ENCODE measurements at regions not wholly inside any gene's neighbourhood (a gene's known extent, or its start where the extent isn't known, plus 50 kb on each side); places are given as distances from the start of the nearest gene placed in this dataset.

DNA sequence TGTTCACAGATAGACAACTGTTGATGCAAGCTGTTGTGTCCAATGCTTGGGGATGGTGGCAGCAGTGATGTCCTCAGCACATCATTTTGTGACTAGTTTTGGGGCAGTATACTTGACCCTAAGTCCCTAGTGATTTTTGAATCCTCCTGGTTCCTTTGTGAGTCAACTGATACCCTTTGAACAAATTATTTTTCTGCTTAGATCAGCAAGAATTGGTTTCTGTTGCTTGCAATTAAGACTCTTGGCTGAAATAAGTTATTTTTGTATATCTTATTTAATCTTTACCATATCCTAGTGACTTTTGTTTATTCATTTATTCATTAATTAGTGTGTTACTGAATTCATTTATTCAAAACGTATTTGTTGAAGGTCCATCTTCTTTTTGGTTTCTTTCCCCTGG, 392.0 kb upstream of the SGCD start:
- no peak for TF ChIP-seq CTCF (conservative IDR thresholded peaks at IDR 0.05; ENCODE audit: low read depth, low read length)
- no peak for TF ChIP-seq BHLHE40 (IDR thresholded peaks at IDR 0.05; ENCODE audit: low read depth, low read length)
